ENCODE measurements at regions not wholly inside any gene's neighbourhood (a gene's known extent, or its start where the extent isn't known, plus 50 kb on each side); places are given as distances from the start of the nearest gene placed in this dataset.
"Not testable (repeated sequence)": the region's sequence is repeated elsewhere in the genome, so short reads cannot be mapped to it uniquely, and the experiment has no call there.

DNA sequence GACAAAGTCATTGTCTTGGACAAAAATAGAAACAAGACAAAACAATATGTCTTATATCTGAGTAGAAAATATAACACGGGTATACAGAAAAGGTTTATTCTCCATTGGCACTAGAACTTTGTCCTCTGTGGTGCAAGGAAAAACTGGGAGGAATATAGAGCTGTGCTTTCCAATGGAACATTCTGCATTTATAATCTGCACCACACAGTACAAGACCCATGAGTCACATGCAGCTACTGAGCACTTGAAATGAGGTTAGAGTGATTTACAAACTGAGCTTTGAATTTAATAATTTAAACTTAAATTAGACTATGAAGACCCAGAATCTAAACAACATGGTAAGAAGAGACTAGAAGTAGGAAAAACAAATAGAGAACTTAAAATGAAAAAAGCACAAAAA lies 86.1 kb downstream of the RAP2A start:
- no peak for DNase-seq
- in situ Hi-C loops (cut with HindIII; ENCODE audit: low pct_ligation_motif_present, low pct_unique_long_range_greater_than_20kb, low sequenced_read_pairs) = no loop called here

DNA sequence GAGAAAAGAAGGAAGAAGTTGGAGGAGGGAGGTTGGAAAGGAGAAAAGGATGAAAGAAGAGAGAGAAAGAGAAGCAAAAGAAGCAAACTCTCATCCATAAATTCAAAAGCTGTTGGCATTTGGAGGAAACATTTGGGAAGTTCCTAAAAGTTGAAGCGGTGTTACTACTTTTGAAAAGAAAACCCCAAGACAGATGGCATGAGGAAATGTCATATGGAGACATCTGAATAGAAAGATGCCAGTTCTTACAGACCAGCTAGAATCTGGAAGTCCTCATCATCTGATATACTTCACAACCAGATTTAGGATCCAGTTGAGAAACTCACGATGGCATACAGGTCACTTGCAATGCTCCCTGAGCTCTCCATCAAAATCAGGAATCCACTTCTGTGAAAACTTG lies 86.9 kb downstream of the RAP2A start:
- no peak for DNase-seq
- in situ Hi-C loops (cut with HindIII; ENCODE audit: low pct_ligation_motif_present, low pct_unique_long_range_greater_than_20kb, low sequenced_read_pairs) = no loop called here

DNA sequence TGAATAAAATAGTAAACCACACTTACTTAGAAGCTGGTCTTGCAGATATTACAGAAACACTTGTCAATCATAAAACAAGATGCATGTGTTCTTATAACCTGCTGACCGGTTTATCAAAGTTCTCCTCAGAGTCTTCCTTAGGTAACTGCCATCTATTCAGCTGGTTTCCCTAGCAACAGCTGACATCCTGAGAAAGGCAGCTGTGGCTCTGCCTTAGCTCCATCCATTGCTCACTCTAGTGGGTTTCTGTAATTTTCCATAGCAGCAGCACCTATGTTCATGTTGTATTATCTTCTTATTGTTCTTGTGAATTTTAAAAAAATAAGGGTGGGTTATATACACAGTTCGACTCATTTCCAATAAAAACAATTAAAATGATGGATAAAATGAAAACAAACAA lies 87.8 kb downstream of the RAP2A start:
- no peak for DNase-seq
- in situ Hi-C loops (cut with HindIII; ENCODE audit: low pct_ligation_motif_present, low pct_unique_long_range_greater_than_20kb, low sequenced_read_pairs) = no loop called here

DNA sequence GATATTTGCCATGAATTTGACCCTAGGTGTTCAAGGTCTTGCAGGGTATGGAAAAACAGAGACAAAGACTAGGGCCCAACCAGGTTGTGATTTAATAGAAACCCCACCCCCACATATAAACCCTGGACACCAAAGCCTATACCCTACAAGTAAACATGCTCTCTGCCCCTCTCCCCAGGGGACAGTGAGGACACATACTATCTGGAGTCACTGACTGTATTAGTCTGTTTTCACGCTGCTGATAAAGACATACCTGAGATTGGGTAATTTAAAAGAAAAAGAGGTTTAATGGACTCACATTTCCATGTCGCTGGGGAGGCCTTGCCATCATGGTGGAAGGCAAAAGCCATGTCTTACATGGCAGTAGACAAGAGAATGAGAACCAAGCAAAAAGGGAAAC lies 88.3 kb downstream of the RAP2A start:
- DNase-seq = no peak
- in situ Hi-C loops (cut with HindIII; ENCODE audit: low pct_ligation_motif_present, low pct_unique_long_range_greater_than_20kb, low sequenced_read_pairs) = no loop called here

DNA sequence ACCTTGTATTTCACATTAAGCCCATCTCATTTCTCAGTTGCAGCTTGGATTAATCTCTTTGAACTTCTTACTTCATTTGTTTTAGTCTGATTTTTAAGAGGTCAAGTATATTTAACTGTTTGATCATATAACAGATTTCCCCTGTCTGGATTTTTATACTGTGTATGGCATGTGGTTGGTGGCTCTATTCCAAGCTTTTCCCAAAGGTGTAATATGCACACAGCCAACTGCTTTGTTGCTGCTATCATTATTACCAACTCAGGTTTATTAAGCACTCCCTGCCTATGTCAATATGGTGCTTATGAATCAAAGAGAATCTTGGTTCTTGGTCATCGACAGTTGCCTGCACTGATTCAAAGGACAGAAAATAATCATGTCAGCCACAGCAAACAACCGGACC lies 92.6 kb downstream of the RAP2A start:
- in situ Hi-C loops (cut with HindIII; ENCODE audit: low pct_ligation_motif_present, low pct_unique_long_range_greater_than_20kb, low sequenced_read_pairs) = no loop called here
- DNase-seq = no peak

DNA sequence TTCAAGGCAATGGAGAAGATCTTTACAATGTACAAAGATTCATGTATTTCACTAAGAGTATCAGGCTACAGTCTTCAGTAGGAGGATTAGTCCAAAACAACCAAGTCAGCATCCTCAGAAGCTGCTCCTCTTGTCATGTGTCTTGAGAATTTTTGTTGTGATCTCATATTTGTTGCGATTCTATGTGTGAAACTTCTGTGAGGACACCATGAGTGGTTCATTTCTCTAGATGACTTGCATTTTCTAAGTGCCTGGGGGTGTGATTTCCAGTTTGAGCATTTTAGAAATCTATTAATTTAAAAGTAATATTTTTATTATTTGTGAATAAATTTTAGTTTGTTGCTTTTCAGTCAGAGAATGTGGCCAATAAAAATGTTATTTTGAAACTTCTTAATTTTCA lies 94.5 kb downstream of the RAP2A start:
- in situ Hi-C loops (cut with HindIII; ENCODE audit: low pct_ligation_motif_present, low pct_unique_long_range_greater_than_20kb, low sequenced_read_pairs) = no loop called here
- no peak for DNase-seq

DNA sequence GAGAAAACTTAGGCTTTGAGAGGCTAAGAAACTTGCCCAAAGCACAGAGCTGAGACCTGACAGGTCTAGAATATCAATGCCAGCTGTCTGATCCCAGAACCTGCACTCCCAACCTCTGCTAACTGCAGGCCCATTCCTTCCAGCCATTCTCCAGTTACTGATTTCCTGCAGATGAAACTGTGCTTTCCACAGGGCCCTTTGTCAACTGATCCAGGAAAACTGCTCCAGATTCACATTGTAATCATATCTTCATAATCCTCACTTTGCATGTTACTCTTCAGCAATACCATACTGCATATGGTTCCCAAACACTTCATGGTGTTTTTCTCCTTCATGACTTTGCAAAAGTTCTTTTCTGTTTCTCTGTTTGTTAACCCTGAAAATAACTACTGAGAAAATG lies 100.6 kb downstream of the RAP2A start:
- DNase-seq = no peak
- in situ Hi-C loops (cut with HindIII; ENCODE audit: low pct_ligation_motif_present, low pct_unique_long_range_greater_than_20kb, low sequenced_read_pairs) = no loop called here

DNA sequence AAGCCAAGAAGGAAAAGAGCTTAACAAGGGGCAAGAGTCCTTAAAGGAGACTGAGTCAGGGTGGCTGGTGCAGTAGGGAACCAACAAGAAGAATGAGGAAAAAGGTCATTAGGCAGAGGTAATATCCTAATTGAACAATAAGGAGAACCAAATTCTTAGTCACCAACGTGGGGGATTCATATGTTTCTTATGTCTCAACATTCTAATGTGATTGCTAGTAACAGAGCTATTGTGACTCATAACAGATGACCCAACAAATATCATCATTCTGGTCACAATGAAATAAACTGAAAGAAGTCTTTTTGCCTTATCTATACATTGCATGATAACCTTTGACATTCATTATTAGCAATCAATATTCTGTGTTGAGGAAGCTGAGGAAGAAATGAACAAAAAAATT lies 101.6 kb downstream of the RAP2A start:
- in situ Hi-C loops (cut with HindIII; ENCODE audit: low pct_ligation_motif_present, low pct_unique_long_range_greater_than_20kb, low sequenced_read_pairs) = no loop called here
- no peak for DNase-seq

DNA sequence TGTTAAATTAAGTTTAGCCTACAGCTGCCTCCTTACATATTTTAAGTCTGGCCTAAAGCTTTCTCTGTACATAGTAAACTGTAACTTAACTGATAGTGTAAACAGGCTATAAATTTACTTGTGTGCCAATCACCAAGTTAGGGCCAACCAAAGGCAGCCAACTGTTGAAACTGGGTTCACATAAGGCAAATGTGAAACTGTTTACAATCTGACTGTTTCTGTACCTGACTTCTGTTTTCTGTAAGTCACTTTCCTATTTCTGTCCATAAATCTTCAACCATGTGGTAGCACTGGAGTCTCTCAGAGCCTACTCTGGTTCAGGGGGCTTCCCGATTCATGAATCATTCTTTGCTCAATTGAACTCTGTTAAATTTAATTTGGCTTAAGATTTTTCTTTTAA lies 103.1 kb downstream of the RAP2A start:
- in situ Hi-C loops (cut with HindIII; ENCODE audit: low pct_ligation_motif_present, low pct_unique_long_range_greater_than_20kb, low sequenced_read_pairs) = no loop called here

DNA sequence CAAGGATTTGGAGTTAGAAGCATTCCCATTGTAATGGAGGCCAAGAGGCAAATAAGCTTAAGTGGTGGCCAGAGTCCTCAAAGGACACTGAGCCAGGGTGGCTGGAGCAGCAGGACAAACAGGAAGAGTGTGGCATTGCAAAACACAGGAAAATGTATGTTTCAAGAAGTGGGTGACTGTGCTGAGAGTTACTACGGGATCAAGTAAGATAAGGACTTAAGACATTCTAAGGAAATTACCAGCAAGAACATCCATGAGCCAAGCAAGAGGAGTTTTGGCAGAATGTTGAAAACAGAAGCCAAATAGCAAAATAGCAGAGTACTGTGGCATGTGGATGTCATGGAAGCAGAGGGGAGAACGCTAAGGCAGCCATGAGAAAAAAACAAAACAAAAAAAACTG lies 104.2 kb downstream of the RAP2A start:
- no peak for DNase-seq
- in situ Hi-C loops (cut with HindIII; ENCODE audit: low pct_ligation_motif_present, low pct_unique_long_range_greater_than_20kb, low sequenced_read_pairs) = no loop called here

More for the DNA sequence above, 103.1 kb downstream of the RAP2A start:
- DNase-seq = no peak

DNA sequence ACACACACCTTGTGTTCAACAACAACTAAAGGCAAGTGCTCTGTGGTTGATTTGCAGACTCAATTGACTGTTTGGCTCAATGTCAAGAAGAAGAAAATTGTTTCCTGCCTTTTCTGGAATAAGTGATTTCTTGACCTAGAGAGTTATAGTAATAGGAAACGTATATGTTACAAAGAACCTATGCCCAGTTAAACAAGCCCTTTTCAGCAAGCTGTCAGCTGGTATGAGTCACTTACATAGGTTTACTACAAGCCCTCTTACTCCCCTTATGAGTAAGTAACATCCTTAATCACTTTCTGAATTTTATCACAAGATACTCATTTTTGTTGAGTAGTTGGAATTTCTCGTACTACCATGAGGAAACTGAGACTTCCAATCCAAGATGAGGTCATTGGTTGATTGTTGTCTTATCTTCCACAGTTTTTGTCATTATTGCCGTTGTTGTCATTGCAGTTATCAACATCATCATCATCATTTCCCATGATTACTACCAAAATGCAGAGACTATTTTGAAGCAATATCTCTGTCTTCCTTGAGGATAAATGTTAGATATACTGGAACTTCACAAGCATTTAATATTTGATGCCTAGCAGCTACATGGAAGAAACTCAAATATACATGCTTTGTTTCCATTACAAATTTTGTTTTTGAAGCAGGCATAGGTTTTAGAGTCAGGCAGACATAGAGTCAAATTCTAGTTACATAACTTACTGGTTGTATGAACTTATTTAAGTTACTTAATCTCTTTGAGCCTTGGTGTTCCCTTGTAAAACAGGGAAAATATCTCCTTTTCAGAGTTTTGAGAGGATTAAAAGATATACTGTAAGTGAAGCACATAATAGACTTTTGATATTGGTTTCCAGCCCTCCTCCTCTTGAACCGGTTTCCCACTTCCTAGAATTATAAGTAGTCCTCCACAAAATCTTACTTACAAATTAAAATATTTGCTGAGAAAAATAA lies 106.0 kb downstream of the RAP2A start:
- in situ Hi-C loops (cut with HindIII; ENCODE audit: low pct_ligation_motif_present, low pct_unique_long_range_greater_than_20kb, low sequenced_read_pairs) = no loop called here
- no peak for DNase-seq

DNA sequence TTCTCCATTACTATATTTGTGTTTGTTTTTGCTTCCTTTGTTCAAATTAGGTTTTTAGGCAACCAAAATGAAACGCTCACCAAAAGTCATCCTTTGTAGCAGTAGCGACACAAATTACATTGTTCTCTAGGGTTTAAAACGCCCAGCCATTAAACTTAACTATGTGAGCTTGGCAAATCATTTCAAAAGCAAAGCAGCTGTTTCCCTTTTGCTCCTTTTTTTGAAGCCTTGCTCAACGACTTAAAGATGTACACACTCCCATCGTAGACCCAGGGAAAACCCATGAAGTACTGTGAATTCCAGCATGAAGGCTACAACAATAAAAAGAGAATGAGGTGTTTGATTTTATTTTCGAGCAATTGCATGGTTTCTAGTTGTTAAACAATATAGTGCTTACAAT lies 106.7 kb downstream of the RAP2A start:
- in situ Hi-C loops (cut with HindIII; ENCODE audit: low pct_ligation_motif_present, low pct_unique_long_range_greater_than_20kb, low sequenced_read_pairs) = no loop called here
- DNase-seq = no peak

DNA sequence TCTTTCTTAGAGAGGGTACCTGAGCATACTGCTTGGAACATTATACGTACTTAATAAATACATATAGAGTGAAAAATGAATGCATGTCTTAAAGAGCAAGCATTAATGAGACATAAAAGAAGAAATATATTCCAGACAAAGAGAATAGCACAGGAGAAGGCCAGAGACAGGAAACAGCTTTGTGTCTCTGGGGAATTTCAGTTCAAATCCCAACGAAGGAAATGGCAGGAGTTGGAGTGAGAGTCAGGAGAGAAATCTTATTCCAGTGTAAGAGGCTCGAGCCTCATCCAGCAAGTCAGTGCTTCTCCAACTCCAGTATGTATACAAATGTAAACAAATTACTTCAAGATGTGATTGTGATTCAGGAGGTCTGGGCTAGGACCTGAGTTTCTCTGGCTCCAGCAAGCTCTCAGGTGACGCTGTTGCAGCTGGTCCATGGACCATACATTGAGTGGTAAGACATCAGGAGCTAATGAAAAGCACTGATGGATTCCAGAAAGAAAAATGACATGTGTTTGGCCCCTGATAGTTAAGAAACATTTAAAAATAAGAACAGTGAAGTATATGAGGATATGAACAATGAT lies 108.2 kb downstream of the RAP2A start:
- in situ Hi-C loops (cut with HindIII; ENCODE audit: low pct_ligation_motif_present, low pct_unique_long_range_greater_than_20kb, low sequenced_read_pairs) = no loop called here
- no peak for DNase-seq

DNA sequence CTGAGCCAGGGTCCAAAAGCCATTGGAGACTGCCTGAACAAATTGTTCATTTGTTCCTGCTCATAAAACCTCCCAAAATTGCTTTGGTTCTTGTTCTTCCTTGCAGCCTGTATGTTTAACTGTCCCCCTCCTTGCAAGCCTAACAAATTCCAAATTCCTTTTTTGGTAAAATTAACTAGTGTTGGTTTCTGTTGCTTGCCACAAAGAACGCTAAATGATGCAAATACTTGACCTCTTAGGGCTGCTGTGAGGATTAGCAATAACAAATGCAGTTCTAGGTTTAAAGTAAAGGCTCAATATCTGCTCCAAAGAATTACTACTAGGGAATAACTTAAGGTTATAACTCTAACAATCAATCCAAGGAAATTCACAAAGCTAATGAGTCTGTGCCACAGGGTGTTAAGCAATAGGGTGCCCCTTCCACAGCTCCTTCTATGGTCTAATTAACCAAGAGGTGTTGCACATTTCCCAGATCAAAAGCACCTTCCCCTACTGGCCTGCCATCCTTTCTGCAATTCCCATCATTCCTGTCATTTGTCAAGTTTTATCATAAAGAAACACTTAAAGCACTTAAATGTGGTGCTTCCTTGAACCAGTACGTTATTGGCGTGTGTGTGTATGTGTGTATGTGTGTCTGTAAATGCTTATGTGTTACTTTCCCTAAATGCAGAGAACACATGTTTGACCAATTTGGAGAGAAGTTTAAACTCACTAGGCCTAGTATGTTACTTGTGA lies 110.2 kb downstream of the RAP2A start:
- no peak for DNase-seq
- in situ Hi-C loops (cut with HindIII; ENCODE audit: low pct_ligation_motif_present, low pct_unique_long_range_greater_than_20kb, low sequenced_read_pairs) = no loop called here

DNA sequence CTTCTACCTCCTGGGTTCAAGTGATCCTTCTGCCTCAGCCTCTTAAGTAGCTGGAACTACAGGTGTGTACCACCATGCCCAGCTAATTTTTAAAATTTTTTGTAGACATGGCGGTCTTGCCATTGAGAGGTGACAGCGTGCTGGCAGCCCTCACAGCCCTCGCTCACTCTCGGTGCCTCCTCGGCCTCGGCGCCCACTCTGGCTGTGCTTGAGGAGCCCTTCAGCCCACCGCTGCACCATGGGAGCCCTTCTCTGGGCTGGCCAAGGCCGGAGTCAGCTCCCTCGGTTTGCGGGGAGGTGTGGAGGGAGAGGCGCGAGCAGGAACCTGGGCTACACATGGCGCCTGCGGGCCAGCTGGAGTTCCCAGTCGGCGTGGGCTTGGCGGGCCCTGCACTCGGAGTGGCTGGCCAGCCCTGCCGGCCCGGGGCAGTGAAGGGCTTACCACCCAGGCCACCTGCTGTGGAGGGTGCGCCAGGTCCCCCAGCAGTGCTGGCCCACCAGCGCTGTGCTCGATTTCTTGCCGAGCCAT lies 111.1 kb downstream of the RAP2A start:
- in situ Hi-C loops (cut with HindIII; ENCODE audit: low pct_ligation_motif_present, low pct_unique_long_range_greater_than_20kb, low sequenced_read_pairs); DNase-seq: not testable (repeated sequence)

DNA sequence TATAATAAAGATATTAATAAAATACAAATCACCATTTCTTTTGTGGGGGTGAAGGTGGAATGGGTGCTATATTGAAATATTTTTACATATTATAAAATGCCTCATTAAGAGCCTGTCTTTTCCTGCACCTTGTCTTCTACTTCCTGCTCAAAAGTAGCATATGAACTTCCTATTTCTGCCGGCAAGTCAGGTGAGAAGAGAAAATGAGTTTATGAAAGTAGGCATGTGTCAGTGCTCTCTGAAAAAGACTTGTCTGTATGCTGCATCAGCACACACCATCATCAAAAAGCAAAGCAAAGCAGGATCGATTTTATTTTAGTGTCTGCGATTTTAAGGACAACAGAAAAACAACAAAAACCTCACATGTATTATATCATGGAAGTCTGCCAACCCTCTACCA lies 114.2 kb downstream of the RAP2A start:
- in situ Hi-C loops (cut with HindIII; ENCODE audit: low pct_ligation_motif_present, low pct_unique_long_range_greater_than_20kb, low sequenced_read_pairs) = no loop called here

DNA sequence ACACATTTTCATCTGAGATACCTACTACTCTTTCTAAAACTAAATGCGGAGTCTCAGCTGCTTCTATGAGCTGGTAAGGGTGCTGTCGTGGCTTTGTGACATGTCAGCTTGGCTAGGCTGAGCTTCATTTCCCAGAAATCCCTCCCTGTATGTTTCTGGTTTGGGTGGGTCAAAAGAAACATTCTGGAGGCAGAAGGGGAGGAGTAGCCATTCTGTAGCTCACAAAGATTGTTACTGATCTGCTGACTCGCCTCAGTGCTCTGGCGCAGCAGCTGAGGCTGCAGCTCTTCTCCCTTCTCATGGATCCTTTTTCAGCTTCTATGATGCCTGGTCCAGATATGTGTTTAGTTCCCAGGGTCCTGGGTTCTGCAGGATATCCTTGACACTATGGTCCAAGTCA lies 114.7 kb downstream of the RAP2A start:
- no peak for DNase-seq
- in situ Hi-C loops (cut with HindIII; ENCODE audit: low pct_ligation_motif_present, low pct_unique_long_range_greater_than_20kb, low sequenced_read_pairs) = no loop called here

More for the DNA sequence above, 114.2 kb downstream of the RAP2A start:
- no peak for DNase-seq

DNA sequence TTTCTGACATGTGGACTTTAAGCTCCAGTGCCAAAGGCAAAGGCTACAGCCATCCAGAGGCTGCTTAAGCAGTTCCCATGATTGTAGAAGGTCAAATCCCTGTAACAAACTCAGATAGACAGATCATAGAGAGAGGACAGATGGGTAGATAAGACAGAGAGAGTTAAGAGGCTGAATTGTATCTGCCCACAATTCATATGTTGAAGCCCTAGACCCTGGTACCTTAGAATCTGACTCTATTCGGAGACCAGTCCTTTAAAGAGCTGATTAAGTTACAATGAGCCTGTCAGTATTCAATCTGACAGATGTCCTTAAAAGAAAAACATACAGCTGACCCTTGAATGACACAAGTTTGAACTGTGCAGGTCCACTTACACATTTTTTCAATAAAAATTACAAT lies 115.2 kb downstream of the RAP2A start:
- no peak for DNase-seq
- in situ Hi-C loops (cut with HindIII; ENCODE audit: low pct_ligation_motif_present, low pct_unique_long_range_greater_than_20kb, low sequenced_read_pairs) = no loop called here

DNA sequence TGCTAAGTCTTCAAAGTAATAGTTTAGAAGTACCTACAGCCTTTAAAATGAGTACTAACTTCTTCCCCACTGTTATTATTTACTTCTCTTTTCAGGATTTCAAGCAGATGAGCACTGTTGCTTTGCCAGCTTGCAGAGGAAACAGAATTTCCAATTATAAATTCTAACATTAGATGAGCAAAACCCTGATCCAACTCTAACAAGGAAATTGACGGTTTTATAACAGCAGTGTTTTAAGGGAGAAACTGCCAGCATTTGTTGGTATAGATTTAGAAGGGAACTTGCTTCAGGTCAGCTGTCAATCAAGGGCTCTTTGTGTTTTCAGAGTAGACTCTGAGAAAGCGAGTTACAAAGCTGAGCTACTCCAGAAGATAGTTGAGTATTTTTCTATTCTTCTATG lies 120.5 kb downstream of the RAP2A start:
- no peak for DNase-seq
- in situ Hi-C loops (cut with HindIII; ENCODE audit: low pct_ligation_motif_present, low pct_unique_long_range_greater_than_20kb, low sequenced_read_pairs) = no loop called here

All from ACHN (cell line).